IMR-90 (cell line): ENCODE measurements at regions not wholly inside any gene's neighbourhood (a gene's known extent, or its start where the extent isn't known, plus 50 kb on each side); places are given as distances from the start of the nearest gene placed in this dataset.

Experiments used
- ATAC-seq: fragments of 200-7000 bp; cut with Tn5 transposase; 2 replicates; pipeline ENCODE4 v1.9.1; 2020; ENCODE audit warnings: low read depth, mild to moderate bottlenecking, moderate library complexity
- BruUV-seq: library from RNA; stranded (reverse); fragments of 400-500 nt; replicated peaks from 2 replicates; lab custom pipeline; 2021; lab: Mats Ljungman, UMichigan
- CTCF ChIA-PET: fragments of 300-600 bp; formaldehyde crosslinking; extraction: SDS; loops from one replicate; lab custom pipeline; 2021; ENCODE audit warnings: antibody characterized with exemption; lab: Yijun Ruan, JAX
- POLR2A ChIA-PET: fragments of 300-600 bp; sonication (Branson Sonifier 250); formaldehyde crosslinking; loops from one replicate; lab custom pipeline; 2022; ENCODE audit warnings: antibody characterized with exemption; ENCODE audit not compliant: unreplicated experiment; lab: Charles Lee
- DNase-seq: peaks from one replicate; pipeline ENCODE4 v3.0.0; 2013
- H2AFZ ChIP-seq: replicated peaks from 2 replicates; pipeline ENCODE3; 2013; ENCODE audit warnings: low read length, mild to moderate bottlenecking; ENCODE audit not compliant: poor library complexity
- H2AK5ac ChIP-seq: 2 replicates; pipeline ENCODE4 v1.6.1; 2013; ENCODE audit warnings: low read depth, low read length, inconsistent platforms
- H2AK9ac ChIP-seq: replicated peaks from 2 replicates; pipeline ENCODE3; 2013; ENCODE audit warnings: mild to moderate bottlenecking, low read depth, low read length, moderate library complexity; ENCODE audit not compliant: poor library complexity
- H2BK120ac ChIP-seq: 2 replicates; pipeline ENCODE4 v1.6.1; 2013; ENCODE audit warnings: low read depth, low read length, inconsistent platforms
- H2BK15ac ChIP-seq: 3 replicates; pipeline ENCODE4 v1.6.1; 2013; ENCODE audit warnings: low read depth, low read length, inconsistent platforms
- H2BK20ac ChIP-seq: 2 replicates; pipeline ENCODE4 v1.6.1; 2013; ENCODE audit warnings: low read depth, mild to moderate bottlenecking, inconsistent platforms, low read length, moderate library complexity
- H2BK5ac ChIP-seq: 2 replicates; pipeline ENCODE4 v1.6.1; 2013; ENCODE audit warnings: mild to moderate bottlenecking, low read depth, low read length, inconsistent platforms; ENCODE audit not compliant: poor library complexity, severe bottlenecking
- H3K14ac ChIP-seq: replicated peaks from 2 replicates; pipeline ENCODE4 v1.6.1; 2013; ENCODE audit warnings: low read depth, low read length, inconsistent platforms
- H3K18ac ChIP-seq: 2 replicates; pipeline ENCODE4 v1.6.1; 2013; ENCODE audit warnings: low read depth, low read length, control low read depth
- H3K23ac ChIP-seq: 2 replicates; pipeline ENCODE4 v1.6.1; 2013; ENCODE audit warnings: low read depth, low read length, inconsistent platforms
- H3K27ac ChIP-seq: 2 replicates; pipeline ENCODE4 v1.5.1; 2013; ENCODE audit warnings: mild to moderate bottlenecking, control low read depth, low read length; ENCODE audit not compliant: insufficient read depth
- H3K27me3 ChIP-seq: 2 replicates; pipeline ENCODE4 v1.6.1; 2013; ENCODE audit warnings: low read length; ENCODE audit not compliant: control insufficient read depth, insufficient read depth
- H3K36me3 ChIP-seq: 2 replicates; pipeline ENCODE4 v1.6.1; 2013; ENCODE audit warnings: low read length, mixed read lengths; ENCODE audit not compliant: control insufficient read depth, insufficient read depth
- H3K4ac ChIP-seq: 2 replicates; pipeline ENCODE4 v1.6.1; 2013; ENCODE audit warnings: low read depth, low read length, inconsistent platforms
- H3K4me1 ChIP-seq: 2 replicates; pipeline ENCODE4 v1.6.1; 2013; ENCODE audit warnings: low read length, mixed read lengths; ENCODE audit not compliant: control insufficient read depth, insufficient read depth
- H3K4me2 ChIP-seq: 2 replicates; pipeline ENCODE4 v1.6.1; 2013; ENCODE audit warnings: low read depth, mild to moderate bottlenecking, control low read depth, low read length, moderate library complexity
- H3K4me3 ChIP-seq: 2 replicates; pipeline ENCODE4 v1.5.1; 2013; ENCODE audit warnings: low read depth, mild to moderate bottlenecking, control low read depth, low read length, moderate library complexity; ENCODE audit not compliant: insufficient read depth
- H3K56ac ChIP-seq: 2 replicates; pipeline ENCODE4 v1.6.1; 2013; ENCODE audit warnings: low read length, inconsistent platforms; ENCODE audit not compliant: insufficient read depth; ENCODE audit errors: extremely low read depth
- H3K79me1 ChIP-seq, 2 experiments: 2 replicates each; pipeline ENCODE4 v1.6.1; 2013; ENCODE audit warnings: low read length in 2 of 2, inconsistent platforms in 1 of 2, low read depth in 1 of 2
- H3K9ac ChIP-seq: 2 replicates; pipeline ENCODE4 v1.6.1; 2013; ENCODE audit warnings: low read depth, low read length, control low read depth
- H3K9me1 ChIP-seq: 2 replicates; pipeline ENCODE4 v1.6.1; 2013; ENCODE audit warnings: low read length, inconsistent platforms; ENCODE audit not compliant: insufficient read depth
- H3K9me3 ChIP-seq: 2 replicates; pipeline ENCODE4 v1.6.1; 2013; ENCODE audit warnings: low read length; ENCODE audit not compliant: control insufficient read depth, insufficient read depth
- H4K20me1 ChIP-seq: 2 replicates; pipeline ENCODE4 v1.6.1; 2013; ENCODE audit warnings: low read length, inconsistent platforms; ENCODE audit not compliant: insufficient read depth
- H4K5ac ChIP-seq: 2 replicates; pipeline ENCODE4 v1.6.1; 2013; ENCODE audit warnings: mild to moderate bottlenecking, low read depth, low read length, control low read depth
- H4K8ac ChIP-seq, 2 experiments: 2 replicates each; pipeline ENCODE4 v1.6.1; 2013; ENCODE audit warnings: low read depth in 2 of 2, low read length in 2 of 2, control low read depth in 1 of 2, inconsistent platforms in 1 of 2
- H4K91ac ChIP-seq: 2 replicates; pipeline ENCODE4 v1.6.1; 2013; ENCODE audit warnings: low read depth, low read length, inconsistent platforms; ENCODE audit not compliant: insufficient read depth
- RCOR1 ChIP-seq: IDR thresholded peaks from 2 replicates; pipeline ENCODE4 v1.6.1; 2012; ENCODE audit warnings: mild to moderate bottlenecking, low read length, improper control_type of control experiment; ENCODE audit not compliant: insufficient replicate concordance
- USF2 ChIP-seq: fragments of 150-350 bp; IDR thresholded peaks from 2 replicates; pipeline ENCODE4 v1.6.1; 2017; ENCODE audit warnings: mild to moderate bottlenecking, antibody characterized with exemption, low read length, low read depth
- dilution Hi-C: fragments of 300-500 bp; cut with HindIII; formaldehyde crosslinking; loops from one replicate; pipeline ENCODE4 v1.14.3; 2018; ENCODE audit warnings: low sequenced_read_pairs; ENCODE audit not compliant: unreplicated experiment
- in situ Hi-C: fragments of 300-500 bp; cut with MboI; formaldehyde crosslinking; loops from 3 replicates; pipeline ENCODE4 v1.14.3; 2019; ENCODE audit warnings: low sequenced_read_pairs, inconsistent platforms, mixed read lengths
- intact Hi-C: fragments of 100-400 bp; cut with micrococcal nuclease; formaldehyde crosslinking; loops from 2 replicates; pipeline ENCODE4 v1.10.0; 2022

GRCh38 chrX:116975517-116975916, 512.7 kb upstream of the CT83 start:
- intact Hi-C loops: no loop called here
- Histone ChIP-seq H2BK120ac (no peak overlapping the region), H2AK5ac (no peak overlapping the region), H3K18ac (no peak overlapping the region), H2BK15ac (no peak overlapping the region), H4K5ac (no peak overlapping the region), H3K23ac (no peak overlapping the region), H3K9me1 (no peaks in the 10 kb centered on the region), H2BK5ac (no peak overlapping the region), H3K4me1 (no peaks in the 10 kb centered on the region), H2AFZ (no peak overlapping the region), H3K4me3 (no peak overlapping the region), H2AK9ac (no peak overlapping the region), H4K91ac (no peak overlapping the region), H3K36me3 (no peaks in the 10 kb centered on the region), H3K9me3 (peaks cover 3% of the 10 kb centered on the region; the same call in 1 of the 2 replicates), H3K27me3 (no peaks in the 10 kb centered on the region), H3K14ac (no peak overlapping the region), H3K56ac (no peak overlapping the region), H3K4ac (no peak overlapping the region), H3K79me1 (no peaks in the 10 kb centered on the region), H2BK20ac (no peak overlapping the region), H3K4me2 (no peak overlapping the region), H4K20me1 (no peaks in the 10 kb centered on the region), H4K8ac (no peak overlapping the region), H3K27ac (no peak overlapping the region), H3K9ac (no peak overlapping the region)
- in situ Hi-C loops: no loop called here
- CTCF ChIA-PET: no interaction called here
- POLR2A ChIA-PET: no interaction called here
- ATAC-seq (no peak), DNase-seq (no peak)
- BruUV-seq: no TSS peak
- dilution Hi-C loops: no loop called here
- TF ChIP-seq USF2: no peak
- TF ChIP-seq RCOR1: no peak
